Gastroesophageal sphincter (tissue), 3 donors: ENCODE measurements at regions not wholly inside any gene's neighbourhood (a gene's known extent, or its start where the extent isn't known, plus 50 kb on each side); places are given as distances from the start of the nearest gene placed in this dataset.

ENCODE experiments used
- CTCF ChIP-seq, 4 experiments: fragments of 200-600 bp in 2 of 4; fragments of 450-650 bp in 2 of 4; sonication (generic) in 1 of 4; IDR thresholded peaks; one replicate each; pipeline ENCODE4 v1.5.1; 2017 to 2019; ENCODE audit warnings: antibody characterized with exemption in 4 of 4, mild to moderate bottlenecking in 2 of 4, moderate library complexity in 2 of 4
- EP300 ChIP-seq: sonication (generic); formaldehyde crosslinking; IDR thresholded peaks from one replicate; pipeline ENCODE4 v1.6.1; 2017; ENCODE audit warnings: antibody characterized with exemption, mild to moderate bottlenecking
- POLR2A ChIP-seq, 2 donors: fragments of 450-650 bp; IDR thresholded peaks; one replicate each; pipeline ENCODE4 v1.6.1; 2017; ENCODE audit warnings: antibody characterized with exemption in 2 of 2, mild to moderate bottlenecking in 2 of 2, moderate library complexity in 1 of 2
- POLR2AphosphoS5 ChIP-seq: sonication (generic); formaldehyde crosslinking; IDR thresholded peaks from one replicate; pipeline ENCODE4 v1.6.1; 2017; ENCODE audit warnings: antibody characterized with exemption

GRCh38 chr6:10315658-10316372, 99.1 kb downstream of the TFAP2A start:
- TF ChIP-seq POLR2A (IDR thresholded peaks at IDR 0.05) (no peak), CTCF (IDR thresholded peaks at IDR 0.05) (no peak), POLR2AphosphoS5 (no peak), EP300 (no peak)
